LoVo (cell line): ENCODE measurements at regions not wholly inside any gene's neighbourhood (a gene's known extent, or its start where the extent isn't known, plus 50 kb on each side); places are given as distances from the start of the nearest gene placed in this dataset.

Experiments used
- DNase-seq: peaks from one replicate; pipeline ENCODE4 v3.0.0-alpha.2; 2016; ENCODE audit warnings: low spot score

GRCh38 chr6:6891949-6892461 is 215.8 kb upstream of the RREB1 start:
- no peak for DNase-seq

DNA sequence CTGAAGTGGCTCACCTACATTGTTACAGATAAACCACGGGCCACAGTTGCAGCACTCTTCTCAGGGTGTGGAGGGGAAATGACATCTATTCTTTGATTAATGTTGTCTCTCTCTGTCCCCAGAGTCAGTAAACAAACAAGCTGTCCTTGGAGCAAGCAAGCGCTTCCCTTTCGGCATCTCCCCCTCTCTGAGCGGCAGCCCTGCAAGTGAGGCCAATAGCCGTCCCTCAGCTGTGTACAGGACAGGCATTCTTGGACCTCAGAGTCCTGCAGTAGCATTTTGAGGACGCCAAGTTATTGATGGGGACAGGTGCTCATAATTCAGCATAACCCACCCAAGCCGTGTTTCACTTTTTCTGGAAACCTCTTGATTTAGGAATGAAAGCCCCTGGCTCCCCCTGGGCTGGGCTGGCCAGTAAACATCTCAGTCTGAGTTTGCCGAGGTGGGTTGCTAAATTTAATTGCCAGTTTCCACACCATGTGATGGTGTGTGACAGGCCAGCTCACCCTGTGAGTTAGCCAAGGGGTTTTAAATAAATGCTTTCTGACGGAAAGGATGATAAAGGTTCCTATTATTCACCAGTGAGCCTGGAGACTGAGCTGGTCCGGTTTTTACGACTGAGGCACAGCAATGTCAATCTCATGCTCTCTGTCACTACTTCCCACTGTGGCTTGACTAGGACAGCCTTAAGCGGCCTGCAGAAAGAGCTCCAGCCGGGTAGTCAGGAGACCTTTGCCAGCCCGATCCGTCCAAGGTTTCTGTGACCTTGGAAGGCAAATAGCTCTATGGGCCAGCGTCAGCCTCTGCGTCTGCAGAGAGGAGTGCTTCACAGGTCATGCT is 214.8 kb upstream of the RREB1 start:
- DNase-seq = no peak

- no peak for DNase-seq
Observed at GRCh38 chr6:6893701-6894100, 214.1 kb upstream of the RREB1 start.

GRCh38 chr6:6895929-6896328 is 211.8 kb upstream of the RREB1 start:
- no peak for DNase-seq

DNA sequence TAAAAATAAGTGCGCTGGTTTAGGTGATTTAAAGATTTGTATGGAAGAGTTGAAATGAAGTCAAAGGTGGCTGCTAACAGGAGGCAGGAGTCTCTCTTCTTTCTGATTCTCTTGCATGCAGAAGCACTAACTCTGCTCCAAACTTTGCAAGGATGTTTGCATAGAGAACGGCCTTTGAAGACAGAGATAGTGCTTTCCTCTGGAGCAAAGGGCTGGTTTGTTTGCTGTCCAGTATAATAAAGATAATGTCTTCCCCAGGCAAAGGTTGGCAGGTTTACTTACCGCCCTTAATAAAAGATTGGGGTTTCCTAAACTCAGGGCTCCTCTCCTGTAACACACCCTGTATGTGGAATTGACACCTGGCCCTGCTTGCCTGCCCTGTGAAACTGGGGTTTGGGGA is 210.6 kb upstream of the RREB1 start:
- DNase-seq = no peak

DNA sequence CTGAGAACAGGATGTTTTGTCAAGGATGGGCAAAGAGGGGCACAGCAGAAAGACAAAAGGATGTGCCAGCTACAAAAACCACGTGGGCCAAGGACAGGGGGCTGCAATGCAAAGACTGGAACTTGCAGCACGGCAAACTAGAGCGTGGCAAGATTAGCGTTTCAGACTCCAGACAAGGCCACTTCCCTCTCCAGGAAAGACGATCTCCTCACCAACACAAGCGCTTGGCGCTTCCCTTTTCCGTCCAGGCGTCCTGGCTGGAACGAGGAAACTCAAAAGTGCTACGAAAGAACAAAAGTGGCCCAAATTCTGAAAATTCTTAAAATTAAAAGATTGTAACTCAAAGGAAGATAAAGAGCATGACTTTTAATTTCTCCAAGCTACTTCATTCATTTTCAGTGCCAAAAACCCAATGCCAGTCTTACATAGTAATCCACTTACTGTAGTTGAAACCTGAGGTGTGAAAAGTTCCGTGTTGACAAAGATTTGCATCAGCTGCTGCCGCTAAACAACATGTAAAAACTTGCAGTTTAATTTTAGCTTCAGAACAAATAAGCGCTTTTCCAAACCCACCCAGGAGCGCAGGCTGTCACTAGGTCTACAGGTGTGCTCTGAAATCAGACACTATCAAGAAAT is 207.1 kb upstream of the RREB1 start:
- no peak for DNase-seq

- no peak for DNase-seq
Observed at GRCh38 chr6:6901205-6901719, 206.5 kb upstream of the RREB1 start.

GRCh38 chr6:6901945-6902344 is 205.8 kb upstream of the RREB1 start:
- DNase-seq = no peak

DNA sequence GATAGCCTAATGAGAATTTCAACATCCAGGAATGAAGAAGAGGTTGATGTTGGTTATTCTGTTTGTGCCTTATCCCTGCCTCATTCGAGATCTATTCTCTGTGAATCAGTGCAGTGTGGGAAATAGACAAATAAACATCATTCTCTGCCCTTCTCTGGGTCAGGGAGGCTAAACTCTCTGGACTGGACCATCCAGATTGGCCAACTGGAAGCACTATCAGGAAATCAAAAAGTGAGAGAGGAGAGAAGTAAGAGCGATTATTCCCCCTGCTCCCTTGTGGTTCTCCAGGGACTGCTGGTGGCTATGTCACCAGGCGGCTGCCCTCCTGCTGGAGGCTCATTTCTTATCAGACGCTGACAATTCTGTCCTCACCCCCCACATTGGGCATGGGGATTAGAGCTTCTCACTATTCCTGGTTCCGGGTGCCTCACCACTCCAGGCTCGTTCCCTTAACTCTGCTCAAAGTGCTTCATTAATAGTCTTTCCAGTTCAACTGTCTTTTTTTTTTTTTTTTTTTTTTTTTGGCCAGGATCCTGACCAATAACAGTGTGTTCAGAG is 201.7 kb upstream of the RREB1 start:
- no peak for DNase-seq

DNA sequence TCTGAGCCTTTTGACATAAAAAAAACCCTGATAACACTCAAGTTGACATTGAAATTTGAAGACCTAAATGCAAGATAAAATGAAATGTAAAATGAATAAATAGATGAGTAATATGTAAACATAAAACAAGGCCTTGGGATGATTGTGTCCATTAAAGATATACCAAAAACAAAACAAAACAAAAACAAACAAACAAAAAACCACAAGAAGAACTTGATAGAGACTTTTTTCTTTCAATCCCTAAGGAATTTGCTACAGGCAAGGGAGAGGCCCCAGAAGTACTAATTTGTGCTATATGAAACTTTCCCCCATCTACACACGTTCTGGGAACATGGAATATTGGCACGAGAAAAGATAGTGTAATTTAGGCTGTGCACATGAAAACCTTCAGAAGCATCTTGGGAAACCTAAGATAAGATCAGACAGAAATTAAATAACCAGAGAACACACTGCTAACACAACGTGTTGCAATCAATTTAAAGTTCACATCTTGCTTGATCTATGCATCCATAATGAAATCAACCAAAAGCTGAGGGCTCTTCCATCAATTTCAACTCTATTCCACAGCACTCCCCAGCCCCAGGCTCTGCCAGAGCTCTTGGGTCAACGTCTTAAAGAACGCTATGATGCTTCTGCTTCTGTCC is 201.1 kb upstream of the RREB1 start:
- DNase-seq = no peak

- no peak for DNase-seq
Observed at GRCh38 chr6:6907286-6907685, 200.5 kb upstream of the RREB1 start.

DNA sequence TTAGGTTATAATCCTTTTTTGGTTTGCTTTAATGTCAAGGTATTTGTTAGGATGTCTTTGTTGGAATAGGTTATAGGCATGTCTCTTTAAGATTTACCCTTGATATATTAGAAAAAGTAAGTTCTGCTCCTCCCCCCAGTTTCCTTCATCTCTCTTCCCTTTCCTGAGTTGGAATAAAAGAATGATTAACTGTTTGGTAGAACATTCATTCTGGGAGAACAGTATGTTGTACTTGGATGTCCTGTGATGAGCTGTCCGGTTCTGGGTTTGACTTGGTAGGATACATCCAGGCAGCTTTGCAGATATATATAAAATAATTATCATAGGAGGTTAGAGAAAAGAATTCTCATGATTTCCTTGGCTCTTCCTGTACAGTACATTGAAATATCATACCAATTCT is 199.6 kb upstream of the RREB1 start:
- DNase-seq = no peak

DNA sequence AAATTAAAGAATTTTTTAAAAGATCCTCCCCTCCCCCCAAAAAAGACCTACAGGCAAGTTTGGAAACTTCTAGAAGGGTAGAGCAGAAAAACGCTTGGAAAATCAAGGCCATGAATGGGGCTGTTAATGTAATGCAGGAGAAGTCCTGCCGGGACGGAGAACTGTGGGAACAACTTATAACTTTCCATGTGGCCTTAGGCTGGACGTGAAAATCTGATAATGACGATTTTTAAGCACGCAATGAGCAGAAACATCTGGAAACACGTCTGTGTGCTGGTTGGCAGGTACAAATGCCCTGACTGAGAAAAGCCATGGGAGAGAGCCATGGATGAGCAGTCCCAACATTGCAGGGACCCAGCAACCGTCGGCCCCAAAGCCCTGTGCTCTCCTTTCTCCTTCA is 198.7 kb upstream of the RREB1 start:
- no peak for DNase-seq

- no peak for DNase-seq
Observed at GRCh38 chr6:6910734-6911295, 196.9 kb upstream of the RREB1 start.

DNA sequence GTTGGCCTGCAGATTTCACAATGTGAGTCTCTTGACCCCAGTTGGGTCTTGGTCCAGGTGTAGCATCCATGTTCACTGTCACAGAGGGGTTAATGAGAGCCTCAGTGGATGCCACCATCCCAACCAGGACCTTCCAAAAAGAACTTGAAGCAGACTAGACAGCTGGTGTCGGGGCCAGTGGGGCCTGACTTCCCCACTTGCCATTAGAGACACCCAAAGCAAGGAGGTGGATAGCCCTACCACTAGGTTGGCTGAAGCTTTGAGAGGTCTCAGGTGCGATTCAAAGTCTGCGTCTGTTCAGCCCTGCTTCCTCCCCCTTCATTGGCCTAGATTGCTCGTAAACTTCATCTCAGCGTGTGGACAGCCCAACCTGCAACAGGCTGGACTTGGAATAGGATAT is 196.4 kb upstream of the RREB1 start:
- DNase-seq = no peak

- DNase-seq = no peak
Observed at GRCh38 chr6:6912817-6913744, 194.7 kb upstream of the RREB1 start.

- DNase-seq = no peak
Observed at GRCh38 chr6:6915219-6915618, 192.5 kb upstream of the RREB1 start.

- DNase-seq = no peak
Observed at GRCh38 chr6:6915813-6916547, 191.8 kb upstream of the RREB1 start.

GRCh38 chr6:6916598-6916997 is 191.2 kb upstream of the RREB1 start:
- no peak for DNase-seq

- no peak for DNase-seq
Observed at GRCh38 chr6:6918216-6918983, 189.4 kb upstream of the RREB1 start.
